GM23338 (cell line): ENCODE measurements at regions not wholly inside any gene's neighbourhood (a gene's known extent, or its start where the extent isn't known, plus 50 kb on each side); places are given as distances from the start of the nearest gene placed in this dataset.
A peak's percentile ranks its signal among the peaks of the same experiment; 100 is the strongest.

Source experiments
- ATAC-seq: fragments of 200-7000 bp; cut with Tn5 transposase; 3 replicates; pipeline ENCODE4 v1.9.1; 2020
- DNase-seq: peaks from one replicate; pipeline ENCODE4 v3.0.0-alpha.2; 2015; ENCODE audit warnings: low spot score
- H2AFZ ChIP-seq: fragments of 200-600 bp; sonication (generic); 2 replicates; pipeline ENCODE4 v1.8.0; 2016; ENCODE audit warnings: antibody characterized with exemption, mild to moderate bottlenecking, moderate library complexity
- H3F3A ChIP-seq: fragments of 200-600 bp; sonication (generic); replicated peaks from 2 replicates; pipeline ENCODE4 v1.8.0; 2017; ENCODE audit warnings: antibody characterized with exemption, mixed run types, low read depth
- H3K27ac ChIP-seq: fragments of 200-600 bp; sonication (generic); 2 replicates; pipeline ENCODE4 v1.6.1; 2016; ENCODE audit warnings: low read depth
- H3K27me3 ChIP-seq: fragments of 200-600 bp; sonication (generic); 2 replicates; pipeline ENCODE4 v1.8.0; 2016; ENCODE audit warnings: mild to moderate bottlenecking, mixed run types, moderate library complexity; ENCODE audit not compliant: insufficient read depth
- H3K36me3 ChIP-seq: fragments of 200-600 bp; sonication (generic); 2 replicates; pipeline ENCODE4 v1.8.0; 2016; ENCODE audit warnings: mild to moderate bottlenecking; ENCODE audit not compliant: insufficient read depth
- H3K4me1 ChIP-seq: fragments of 200-600 bp; sonication (generic); 2 replicates; pipeline ENCODE4 v1.8.0; 2016; ENCODE audit warnings: mild to moderate bottlenecking, moderate library complexity; ENCODE audit not compliant: insufficient read depth
- H3K4me2 ChIP-seq: fragments of 200-600 bp; sonication (generic); 2 replicates; pipeline ENCODE4 v1.7.1; 2017; ENCODE audit warnings: mixed run types
- H3K4me3 ChIP-seq: fragments of 200-600 bp; sonication (generic); 2 replicates; pipeline ENCODE4 v1.6.1; 2016; ENCODE audit warnings: mixed run types
- H3K79me2 ChIP-seq: fragments of 200-600 bp; sonication (generic); replicated peaks from 2 replicates; pipeline ENCODE4 v1.8.0; 2017; ENCODE audit warnings: mild to moderate bottlenecking; ENCODE audit not compliant: insufficient read depth
- H3K9me2 ChIP-seq: fragments of 200-600 bp; sonication (generic); 2 replicates; pipeline ENCODE4 v1.8.0; 2017; ENCODE audit not compliant: insufficient read depth
- H4K20me1 ChIP-seq: fragments of 200-600 bp; sonication (generic); replicated peaks from 2 replicates; pipeline ENCODE4 v1.8.0; 2017; ENCODE audit warnings: mild to moderate bottlenecking; ENCODE audit not compliant: insufficient read depth
- H3K27ac Mint-ChIP-seq: 2 replicates; pipeline ENCODE4 v1.8.0; 2020; ENCODE audit warnings: inconsistent platforms, mild to moderate bottlenecking, moderate library complexity, mixed read lengths
- H3K27me3 Mint-ChIP-seq: 3 replicates; pipeline ENCODE4 v1.8.0; 2022; ENCODE audit warnings: low read depth, mild to moderate bottlenecking, moderate library complexity, mixed read lengths, inconsistent platforms; ENCODE audit not compliant: insufficient read depth, poor library complexity
- H3K36me3 Mint-ChIP-seq: 3 replicates; pipeline ENCODE4 v1.8.0; 2021; ENCODE audit warnings: low read depth, mild to moderate bottlenecking, inconsistent platforms, moderate library complexity, mixed read lengths
- H3K4me1 Mint-ChIP-seq: 3 replicates; pipeline ENCODE4 v1.8.0; 2020; ENCODE audit warnings: mild to moderate bottlenecking, inconsistent platforms, mixed read lengths
- H3K4me3 Mint-ChIP-seq: 3 replicates; pipeline ENCODE4 v1.8.0; 2021; ENCODE audit warnings: moderate library complexity, mild to moderate bottlenecking, inconsistent platforms, mixed read lengths
- H3K9me3 Mint-ChIP-seq: 3 replicates; pipeline ENCODE4 v1.8.0; 2020; ENCODE audit warnings: moderate library complexity, mild to moderate bottlenecking, inconsistent platforms, mixed read lengths
- EZH2 ChIP-seq: fragments of 200-600 bp; sonication (generic); IDR thresholded peaks from one replicate; pipeline ENCODE4 v1.8.0; 2017; ENCODE audit warnings: antibody characterized with exemption, mild to moderate bottlenecking, low read depth; ENCODE audit not compliant: unreplicated experiment
- JUNB ChIP-seq: IDR thresholded peaks from one replicate; pipeline ENCODE4 v1.6.1; 2016; ENCODE audit warnings: antibody characterized with exemption; ENCODE audit not compliant: unreplicated experiment
- NANOG ChIP-seq: IDR thresholded peaks from 2 replicates; pipeline ENCODE4 v1.6.1; 2016; ENCODE audit warnings: antibody characterized with exemption, borderline replicate concordance
- REST ChIP-seq: IDR thresholded peaks from one replicate; pipeline ENCODE4 v1.6.1; 2018; ENCODE audit warnings: antibody characterized with exemption; ENCODE audit not compliant: unreplicated experiment
- ZNF331 ChIP-seq: fragments of 250-450 bp; sonication (Bioruptor Pico); IDR thresholded peaks from 2 replicates; pipeline ENCODE4 v1.5.0; 2020; ENCODE audit warnings: low read depth, mild to moderate bottlenecking, moderate library complexity
- ZNF462 ChIP-seq: fragments of 250-450 bp; sonication (Bioruptor Pico); IDR thresholded peaks from 2 replicates; pipeline ENCODE4 v1.5.0; 2020; ENCODE audit warnings: mild to moderate bottlenecking, moderate library complexity

DNA sequence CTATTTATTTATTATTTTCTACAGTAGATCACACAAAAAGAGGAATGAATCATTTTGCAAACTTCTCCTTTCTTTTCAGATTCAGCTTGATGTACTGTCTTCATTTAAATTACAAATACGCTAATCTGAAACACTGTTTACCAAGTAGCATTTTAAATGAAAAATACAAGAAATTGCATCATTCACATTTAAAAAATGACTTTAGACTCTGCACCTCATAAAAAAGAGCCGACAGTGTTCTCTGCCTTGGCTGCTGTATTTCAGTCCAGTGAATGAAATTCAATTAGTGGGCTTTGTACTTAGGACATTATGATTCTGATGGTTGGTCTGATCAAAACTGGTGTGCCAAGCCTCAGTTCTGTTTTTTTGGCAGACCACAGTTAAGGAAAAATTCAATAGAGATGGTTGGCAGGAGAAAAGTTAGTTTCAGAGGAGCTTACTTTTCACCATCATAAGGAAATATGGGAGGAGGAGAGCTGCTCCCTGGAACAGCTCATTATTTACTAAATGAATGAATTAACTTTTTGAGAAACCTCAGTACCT lies 222.4 kb upstream of the ESRRG start:
- Mint-ChIP-seq H3K9me3 (no peaks in the 10 kb centered on the region), H3K4me1 (peaks cover 45% of the 10 kb centered on the region), H3K27ac (peak overlapping the region; percentile 89), H3K36me3 (no peaks in the 10 kb centered on the region), H3K4me3 (no peak overlapping the region), H3K27me3 (peaks cover 4% of the 10 kb centered on the region)
- Histone ChIP-seq H3K4me3 (peak overlapping the region; percentile 3), H3K9me2 (0 out of 2 replicates have a peak, but pooled peaks cover 5% of the 10 kb centered on the region), H3K36me3 (no peaks in the 10 kb centered on the region), H3K4me2 (peak overlapping the region; percentile 21), H3F3A (no peaks in the 10 kb centered on the region; the same call in 1 of the 2 replicates), H3K79me2 (no peaks in the 10 kb centered on the region), H3K4me1 (peaks cover 48% of the 10 kb centered on the region), H3K27me3 (no peaks in the 10 kb centered on the region), H3K27ac (peak overlapping the region; percentile 72), H4K20me1 (no peaks in the 10 kb centered on the region), H2AFZ (peak overlapping the region; percentile 56; the same call in 1 of the 2 replicates)
- TF ChIP-seq ZNF462 (CRISPR knock-in tag) (no peak), ZNF331 (CRISPR knock-in tag) (no peak), NANOG (peak; percentile 0; the same call in 1 of the 2 replicates), EZH2 (no peak), JUNB (no peak), REST (no peak)
- DNase-seq = no peak
- ATAC-seq = no peak
